ENCODE measurements at regions not wholly inside any gene's neighbourhood (a gene's known extent, or its start where the extent isn't known, plus 50 kb on each side); places are given as distances from the start of the nearest gene placed in this dataset.

DNA sequence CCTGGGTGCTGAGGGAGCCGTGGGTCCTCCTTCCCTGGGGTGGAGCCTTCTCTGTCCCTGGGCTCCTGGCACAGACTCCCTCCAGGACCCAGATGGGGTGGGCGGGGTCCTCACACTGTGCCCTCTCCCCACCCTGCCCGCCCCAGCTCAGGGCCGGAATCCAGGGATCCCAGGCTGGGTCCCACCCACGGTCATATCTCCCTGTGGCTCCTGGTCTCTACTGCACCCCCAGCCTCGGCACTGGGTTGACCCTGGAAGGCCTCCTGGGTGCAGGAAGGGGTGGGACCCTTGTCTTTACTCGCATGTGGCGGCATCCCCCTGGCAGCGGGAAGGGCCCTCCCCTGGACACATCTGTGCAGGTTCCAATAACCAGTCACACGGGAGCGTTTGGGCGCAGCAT is 75.8 kb upstream of the EIF5 start:
- intact Hi-C loops (cut with DNase I; ENCODE audit: low total_unique reads): no loop called here
- H3K27me3 ChIP-seq: no peaks in the 10 kb centered on the region
- 85 to 88% methylated on average over 12 of the region's 12 CpGs for WGBS, 2 donors
- H3K36me3 ChIP-seq (ENCODE audit: low read depth, missing control alignments): no peaks in the 10 kb centered on the region
- TF ChIP-seq POLR2A (IDR thresholded peaks at IDR 0.05): no peak
- TF ChIP-seq, protein P1, sequence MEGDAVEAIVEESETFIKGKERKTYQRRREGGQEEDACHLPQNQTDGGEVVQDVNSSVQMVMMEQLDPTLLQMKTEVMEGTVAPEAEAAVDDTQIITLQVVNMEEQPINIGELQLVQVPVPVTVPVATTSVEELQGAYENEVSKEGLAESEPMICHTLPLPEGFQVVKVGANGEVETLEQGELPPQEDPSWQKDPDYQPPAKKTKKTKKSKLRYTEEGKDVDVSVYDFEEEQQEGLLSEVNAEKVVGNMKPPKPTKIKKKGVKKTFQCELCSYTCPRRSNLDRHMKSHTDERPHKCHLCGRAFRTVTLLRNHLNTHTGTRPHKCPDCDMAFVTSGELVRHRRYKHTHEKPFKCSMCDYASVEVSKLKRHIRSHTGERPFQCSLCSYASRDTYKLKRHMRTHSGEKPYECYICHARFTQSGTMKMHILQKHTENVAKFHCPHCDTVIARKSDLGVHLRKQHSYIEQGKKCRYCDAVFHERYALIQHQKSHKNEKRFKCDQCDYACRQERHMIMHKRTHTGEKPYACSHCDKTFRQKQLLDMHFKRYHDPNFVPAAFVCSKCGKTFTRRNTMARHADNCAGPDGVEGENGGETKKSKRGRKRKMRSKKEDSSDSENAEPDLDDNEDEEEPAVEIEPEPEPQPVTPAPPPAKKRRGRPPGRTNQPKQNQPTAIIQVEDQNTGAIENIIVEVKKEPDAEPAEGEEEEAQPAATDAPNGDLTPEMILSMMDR (IDR thresholded peaks at IDR 0.05): no peak
- peaks cover 4% of the 10 kb centered on the region for H3K4me1 ChIP-seq
- no peaks in the 10 kb centered on the region for H3K9me3 ChIP-seq
- DNase-seq: no peak
- H3K4me3 ChIP-seq: no peak overlapping the region
- H3K27ac ChIP-seq: no peak overlapping the region

DNA sequence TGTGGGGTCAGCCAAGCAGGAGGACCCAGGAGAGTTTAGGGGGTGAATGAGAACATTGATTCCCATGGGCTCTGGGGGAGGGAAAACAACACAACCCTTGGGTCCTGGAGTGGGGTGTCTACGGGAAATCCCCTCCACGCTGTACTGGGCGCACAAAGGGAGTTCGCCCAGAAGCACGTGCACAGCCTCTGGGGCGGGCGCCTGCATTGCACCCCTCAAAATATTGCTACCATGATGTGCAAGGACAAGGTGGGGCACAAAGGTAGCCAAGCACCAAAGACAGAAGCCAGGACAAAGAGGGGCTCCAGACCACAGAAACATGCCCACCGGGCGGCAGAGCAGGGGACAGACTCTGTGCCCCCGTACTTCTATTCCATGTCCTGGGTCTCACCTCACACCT is 74.9 kb upstream of the EIF5 start:
- TF ChIP-seq POLR2A (IDR thresholded peaks at IDR 0.05): no peak
- TF ChIP-seq, protein P1 (IDR thresholded peaks at IDR 0.05): no peak
- H3K4me1 ChIP-seq: peaks cover 4% of the 10 kb centered on the region
- no peaks in the 10 kb centered on the region for H3K27me3 ChIP-seq
- H3K36me3 ChIP-seq (ENCODE audit: low read depth, missing control alignments): no peaks in the 10 kb centered on the region
- no peak for DNase-seq
- H3K4me3 ChIP-seq: no peak overlapping the region
- whole genome bisulfite sequencing, 2 donors: 81 to 87% methylated on average over 10 of the region's 10 CpGs
- intact Hi-C loops (cut with DNase I; ENCODE audit: low total_unique reads): no loop called here
- no peak overlapping the region for H3K27ac ChIP-seq
- no peaks in the 10 kb centered on the region for H3K9me3 ChIP-seq

DNA sequence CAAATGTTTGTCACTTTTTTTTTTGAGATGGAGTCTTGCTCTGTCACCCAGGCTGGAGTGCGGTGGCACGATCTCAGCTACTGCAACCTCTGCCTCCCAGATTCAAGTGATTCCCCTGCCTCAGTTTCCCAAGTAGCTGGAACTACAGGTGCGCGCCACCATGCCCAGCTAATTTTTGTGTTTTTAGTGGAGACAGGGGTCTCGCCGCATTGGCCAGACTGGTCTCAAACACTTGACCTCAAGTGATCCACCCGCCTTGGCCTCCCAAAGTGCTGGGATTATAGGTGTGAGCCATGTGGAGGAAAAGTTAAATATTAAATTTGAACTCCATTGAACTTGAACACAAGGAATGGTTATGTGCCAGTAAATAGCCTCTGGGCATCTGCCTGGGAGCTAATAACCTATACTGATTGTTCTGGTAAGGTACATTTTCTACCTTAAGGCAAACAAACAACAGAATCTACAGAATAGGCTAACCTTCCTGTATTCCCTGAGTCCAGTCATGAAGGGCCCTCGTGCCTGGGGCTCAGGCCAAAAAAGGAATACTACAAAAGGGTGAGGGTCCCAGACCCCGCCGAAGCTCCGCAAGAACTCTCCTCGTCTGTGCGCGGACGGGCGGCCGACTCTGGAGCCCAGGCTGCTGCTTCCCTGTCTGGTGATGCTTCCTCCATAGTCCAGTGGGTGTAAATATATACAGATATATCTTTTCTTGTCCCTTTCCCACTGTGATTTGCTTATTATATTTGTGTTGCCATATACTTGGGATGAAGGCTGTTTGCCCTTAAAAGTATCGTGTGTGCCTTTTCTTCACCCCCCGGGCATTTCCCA is 74.0 kb upstream of the EIF5 start:
- WGBS, 2 donors: 27 to 36% methylated on average over 17 to 19 of the region's 19 CpGs
- H3K27ac ChIP-seq: peak overlapping the region; percentile 46 to 87

DNA sequence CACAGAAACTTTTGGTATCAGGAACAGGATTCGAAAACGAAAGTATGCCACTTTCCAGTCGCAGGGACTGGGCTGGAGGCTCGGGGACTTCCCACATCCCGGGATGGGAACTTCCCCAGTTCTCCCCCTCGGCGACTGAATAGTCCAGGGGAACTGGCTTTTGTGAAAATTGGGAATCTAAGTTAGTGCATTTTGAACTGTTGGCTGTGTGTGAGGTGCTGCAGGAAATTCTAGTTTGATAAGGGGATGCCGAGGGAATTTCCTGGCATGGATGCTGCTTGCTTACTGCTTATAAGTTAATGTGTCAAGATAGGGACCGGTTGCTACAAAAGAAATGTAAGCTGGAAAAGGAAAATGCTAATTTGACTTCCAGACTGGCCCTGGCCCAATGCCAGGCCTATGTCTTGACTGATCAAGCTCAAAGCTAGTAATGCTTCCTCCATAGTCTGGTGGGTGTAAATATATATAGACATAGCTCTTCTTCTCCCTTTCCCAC is 73.4 kb upstream of the EIF5 start:
- no peaks in the 10 kb centered on the region for H3K36me3 ChIP-seq (ENCODE audit: low read depth, missing control alignments)
- TF ChIP-seq, protein P1 (IDR thresholded peaks at IDR 0.05): no peak
- TF ChIP-seq POLR2A (IDR thresholded peaks at IDR 0.05): no peak
- intact Hi-C loops (cut with DNase I; ENCODE audit: low total_unique reads): no loop called here

More for the DNA sequence above, 74.0 kb upstream of the EIF5 start:
- Histone ChIP-seq H3K4me3 (peak overlapping the region; percentile 36 to 41), H3K4me1 (peaks cover 4% of the 10 kb centered on the region), H3K9me3 (no peaks in the 10 kb centered on the region), H3K36me3 (ENCODE audit: low read depth, missing control alignments) (no peaks in the 10 kb centered on the region), H3K27me3 (no peaks in the 10 kb centered on the region)
- TF ChIP-seq POLR2A (IDR thresholded peaks at IDR 0.05): no peak
- TF ChIP-seq, protein P1 (IDR thresholded peaks at IDR 0.05): no peak
- no peak for DNase-seq
- intact Hi-C loops (cut with DNase I; ENCODE audit: low total_unique reads): no loop called here

More for the DNA sequence above, 73.4 kb upstream of the EIF5 start:
- H3K9me3 ChIP-seq: no peaks in the 10 kb centered on the region
- peak; percentile 65 for DNase-seq
- H3K27ac ChIP-seq: peak overlapping the region; percentile 46 to 87
- no peaks in the 10 kb centered on the region for H3K27me3 ChIP-seq
- WGBS, 2 donors: 1 to 2% methylated on average over 9 of the region's 9 CpGs
- peaks cover 4% of the 10 kb centered on the region for H3K4me1 ChIP-seq
- peak overlapping the region; percentile 36 to 41 for H3K4me3 ChIP-seq

All from testis (tissue), 2 donors.